NCI-H1417 treated with DMSO at 0.1 percent for 48 hours (cell line): ENCODE measurements at regions not wholly inside any gene's neighbourhood (a gene's known extent, or its start where the extent isn't known, plus 50 kb on each side); places are given as distances from the start of the nearest gene placed in this dataset.
"Not testable (repeated sequence)": the region's sequence is repeated elsewhere in the genome, so short reads cannot be mapped to it uniquely, and the experiment has no call there.

Experiments
- DNase-seq: peaks from one replicate; lab custom pipeline; 2025; lab: John Stamatoyannopoulos, UW

- DNase-seq: no peak
Measured at GRCh38 chr12:124706363-124706762, 139.0 kb upstream of the NCOR2 start.

GRCh38 chr12:124705545-124706138, 138.2 kb upstream of the NCOR2 start:
- DNase-seq: no peak

GRCh38 chr12:124704619-124705018, 137.2 kb upstream of the NCOR2 start:
- no peak for DNase-seq

- no peak for DNase-seq
Measured at GRCh38 chr12:124703856-124704255, 136.4 kb upstream of the NCOR2 start.

GRCh38 chr12:124702736-124703135, 135.3 kb upstream of the NCOR2 start:
- no peak for DNase-seq

- DNase-seq: no peak
Measured at GRCh38 chr12:124700810-124701592, 133.6 kb upstream of the NCOR2 start.

GRCh38 chr12:124699909-124700308, 132.5 kb upstream of the NCOR2 start:
- DNase-seq: no peak

- no peak for DNase-seq
Measured at GRCh38 chr12:124698998-124699305, 131.5 kb upstream of the NCOR2 start.

GRCh38 chr12:124698211-124698997, 131.0 kb upstream of the NCOR2 start:
- DNase-seq: no peak

GRCh38 chr12:124697722-124698121, 130.3 kb upstream of the NCOR2 start:
- not testable (repeated sequence) for DNase-seq

- DNase-seq: no peak
Measured at GRCh38 chr12:124696693-124697476, 129.5 kb upstream of the NCOR2 start.

- DNase-seq: no peak
Measured at GRCh38 chr12:124695861-124696260, 128.4 kb upstream of the NCOR2 start.

GRCh38 chr12:124694846-124695497, 127.6 kb upstream of the NCOR2 start:
- DNase-seq: no peak

GRCh38 chr12:124694250-124694649, 126.8 kb upstream of the NCOR2 start:
- no peak for DNase-seq

GRCh38 chr12:124693111-124693723, 125.8 kb upstream of the NCOR2 start:
- DNase-seq: no peak

GRCh38 chr12:124692443-124692842, 125.0 kb upstream of the NCOR2 start:
- DNase-seq: no peak

GRCh38 chr12:124691429-124691828, 124.0 kb upstream of the NCOR2 start:
- no peak for DNase-seq

- no peak for DNase-seq
Measured at GRCh38 chr12:124689631-124690030, 122.2 kb upstream of the NCOR2 start.

- DNase-seq: no peak
Measured at GRCh38 chr12:124688356-124688992, 121.1 kb upstream of the NCOR2 start.

GRCh38 chr12:124687917-124688316, 120.5 kb upstream of the NCOR2 start:
- no peak for DNase-seq
